Gastroesophageal sphincter (tissue), 3 donors: ENCODE measurements at regions not wholly inside any gene's neighbourhood (a gene's known extent, or its start where the extent isn't known, plus 50 kb on each side); places are given as distances from the start of the nearest gene placed in this dataset.

ENCODE experiments used
- CTCF ChIP-seq, 4 experiments: fragments of 200-600 bp in 2 of 4; fragments of 450-650 bp in 2 of 4; sonication (generic) in 1 of 4; IDR thresholded peaks; one replicate each; pipeline ENCODE4 v1.5.1; 2017 to 2019; ENCODE audit warnings: antibody characterized with exemption in 4 of 4, mild to moderate bottlenecking in 2 of 4, moderate library complexity in 2 of 4
- POLR2AphosphoS5 ChIP-seq: sonication (generic); formaldehyde crosslinking; IDR thresholded peaks from one replicate; pipeline ENCODE4 v1.6.1; 2017; ENCODE audit warnings: antibody characterized with exemption

DNA sequence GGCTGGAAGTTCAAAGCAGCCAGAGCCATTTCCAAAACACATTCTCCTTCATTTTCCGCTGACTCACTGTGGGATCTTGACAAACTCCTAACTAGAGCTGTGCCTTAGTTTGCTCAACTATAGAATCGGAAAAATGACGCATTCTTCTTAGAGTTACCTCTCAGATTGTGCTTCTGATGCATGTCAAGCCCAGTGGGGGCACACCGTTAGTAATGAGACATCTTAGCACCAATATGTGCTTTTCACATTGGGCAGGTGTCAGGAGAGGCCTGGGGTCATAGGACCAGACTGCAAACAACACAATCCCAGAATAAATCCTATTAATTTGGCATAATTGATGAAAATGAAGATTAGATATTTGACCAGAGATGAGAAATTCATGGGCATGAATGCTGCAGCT, 71.3 kb upstream of the UBE3A start:
- TF ChIP-seq POLR2AphosphoS5 (no peak), CTCF (IDR thresholded peaks at IDR 0.05) (no peak)
